K562 (cell line): ENCODE measurements at regions not wholly inside any gene's neighbourhood (a gene's known extent, or its start where the extent isn't known, plus 50 kb on each side); places are given as distances from the start of the nearest gene placed in this dataset.

Experiments used
- BRCA1 ChIP-seq, 2 experiments: fragments of 450-650 bp in 1 of 2; sonication (generic) in 1 of 2; formaldehyde crosslinking in 1 of 2; IDR thresholded peaks; 2 replicates each; pipeline versions ENCODE4 v1.5.0 to v1.6.1; 2017 to 2020; ENCODE audit warnings: mild to moderate bottlenecking in 1 of 2, missing genetic modification reagents in 1 of 2
- CTCF ChIP-seq, 3 experiments: IDR thresholded peaks in 2 of 3; conservative IDR thresholded peaks in 1 of 3; 2 replicates each; pipeline ENCODE4 v1.5.1; 2011 to 2012; ENCODE audit warnings: low read length in 3 of 3, mild to moderate bottlenecking in 3 of 3, control low read depth in 2 of 3, improper control_type of control experiment in 1 of 3, inconsistent platforms in 1 of 3, low read depth in 1 of 3, mixed read lengths in 1 of 3, moderate library complexity in 1 of 3; ENCODE audit not compliant: insufficient read depth in 2 of 3
- FOXA3 ChIP-seq, 2 experiments: fragments of 450-650 bp in 1 of 2; sonication (generic) in 1 of 2; formaldehyde crosslinking; IDR thresholded peaks in 1 of 2; conservative IDR thresholded peaks in 1 of 2; 2 replicates each; pipeline versions ENCODE4 v1.4.0 to v1.8.0; 2020 to 2022; ENCODE audit warnings: mild to moderate bottlenecking in 2 of 2, missing genetic modification reagents in 1 of 2
- MEF2D ChIP-seq: conservative IDR thresholded peaks from 2 replicates; pipeline ENCODE4 v1.6.1; 2016; ENCODE audit warnings: low read depth, missing genetic modification characterization, missing compliant biosample characterization
- PCBP1 ChIP-seq: fragments of 200-400 bp; formaldehyde crosslinking; IDR thresholded peaks from 2 replicates; pipeline ENCODE4 v1.6.1; 2018; ENCODE audit warnings: mild to moderate bottlenecking, low read depth, low read length; ENCODE audit not compliant: poor library complexity, severe bottlenecking
- RCOR1 ChIP-seq, 2 experiments: IDR thresholded peaks; 2 replicates each; pipeline ENCODE4 v1.6.1; 2012; ENCODE audit warnings: low read depth in 2 of 2, low read length in 2 of 2, borderline replicate concordance in 1 of 2, improper control_type of control experiment in 1 of 2
- REST ChIP-seq, 2 experiments: fragments of 450-650 bp; formaldehyde crosslinking in 1 of 2; IDR thresholded peaks; 2 replicates each; pipeline versions ENCODE4 v1.4.0 to v1.6.1; 2014 to 2020; ENCODE audit warnings: mild to moderate bottlenecking in 2 of 2, borderline replicate concordance in 1 of 2, low read depth in 1 of 2
- SRSF1 ChIP-seq: fragments of 200-400 bp; formaldehyde crosslinking; IDR thresholded peaks from 2 replicates; pipeline ENCODE4 v1.6.1; 2017; ENCODE audit warnings: mild to moderate bottlenecking, low read depth, low read length, moderate library complexity
- USF2 ChIP-seq: sonication (generic); formaldehyde crosslinking; IDR thresholded peaks from 2 replicates; pipeline ENCODE4 v1.5.0; 2020; ENCODE audit warnings: missing genetic modification reagents
- ZNF239 ChIP-seq: fragments of 250-450 bp; sonication (Bioruptor Pico); IDR thresholded peaks from 2 replicates; pipeline ENCODE4 v1.4.0; 2020; ENCODE audit warnings: mild to moderate bottlenecking
- ZNF354B ChIP-seq: fragments of 250-450 bp; sonication (Bioruptor Pico); IDR thresholded peaks from 2 replicates; pipeline ENCODE4 v1.4.0; 2020

- TF ChIP-seq MEF2D (tag) (no peak), RCOR1 (IDR thresholded peaks at IDR 0.05; ENCODE audit: borderline replicate concordance in 1 of 2, low read depth in 2 of 2, low read length in 2 of 2) (no peak), ZNF239 (no peak), BRCA1 (IDR thresholded peaks at IDR 0.05) (no peak), BRCA1 (CRISPR knock-in tag; IDR thresholded peaks at IDR 0.05) (no peak), REST (IDR thresholded peaks at IDR 0.05; ENCODE audit: borderline replicate concordance) (no peak), REST (CRISPR knock-in tag; IDR thresholded peaks at IDR 0.05; ENCODE audit: low read depth) (no peak), USF2 (CRISPR knock-in tag) (no peak), SRSF1 (no peak), CTCF (IDR thresholded peaks at IDR 0.05 in 2 of 3, conservative IDR thresholded peaks at IDR 0.05 in 1 of 3; ENCODE audit: insufficient read depth in 2 of 3, low read depth in 1 of 3, low read length in 3 of 3) (no peak), FOXA3 (CRISPR knock-in tag; conservative IDR thresholded peaks at IDR 0.05 in 1 of 2, IDR thresholded peaks at IDR 0.05 in 1 of 2) (no peak), PCBP1 (no peak), ZNF354B (CRISPR knock-in tag) (no peak)
Measured at GRCh38 chr4:159497936-159498335, 395.1 kb downstream of the RAPGEF2 start.
